ENCODE measurements at regions not wholly inside any gene's neighbourhood (a gene's known extent, or its start where the extent isn't known, plus 50 kb on each side); places are given as distances from the start of the nearest gene placed in this dataset.

DNA sequence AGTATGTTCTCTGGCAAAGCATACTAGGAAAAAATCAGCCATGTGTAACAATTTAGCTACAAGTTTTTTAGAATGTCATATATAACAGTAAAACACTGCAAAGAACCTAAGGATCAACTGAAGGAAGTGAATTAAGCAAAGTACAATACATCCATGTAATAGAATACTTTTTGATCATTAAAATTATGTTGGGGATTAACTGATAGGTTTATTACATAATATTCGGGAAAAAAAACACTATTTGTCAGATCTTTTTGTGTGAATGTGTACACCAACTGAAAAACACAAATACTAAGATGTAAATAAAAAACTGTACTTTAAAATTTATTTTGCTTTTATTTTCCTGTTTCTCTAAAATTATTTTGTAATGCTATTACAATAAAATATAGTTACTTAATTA lies 185.5 kb upstream of the DYNLRB2 start:
- DNase-seq, result no peak

DNA sequence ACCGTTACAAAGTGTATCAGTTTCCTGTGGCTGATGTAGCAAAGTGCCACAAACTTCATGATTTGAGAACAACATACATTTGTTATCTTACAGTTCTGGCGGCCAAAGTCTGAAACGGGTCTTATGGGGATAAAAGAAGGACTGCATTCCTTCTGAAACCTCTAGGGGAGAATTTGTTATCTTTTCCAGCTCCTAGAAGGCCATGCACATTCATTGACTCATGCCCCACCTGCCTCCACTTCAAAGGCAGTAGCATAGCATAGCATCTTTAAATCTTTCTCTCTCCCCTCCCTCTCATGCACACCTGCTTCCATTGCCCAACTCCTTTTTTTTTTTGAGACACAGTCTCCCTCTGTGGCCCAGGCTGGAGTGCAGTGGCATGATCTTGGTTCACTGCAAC lies 190.7 kb upstream of the DYNLRB2 start:
- DNase-seq, result no peak

DNA sequence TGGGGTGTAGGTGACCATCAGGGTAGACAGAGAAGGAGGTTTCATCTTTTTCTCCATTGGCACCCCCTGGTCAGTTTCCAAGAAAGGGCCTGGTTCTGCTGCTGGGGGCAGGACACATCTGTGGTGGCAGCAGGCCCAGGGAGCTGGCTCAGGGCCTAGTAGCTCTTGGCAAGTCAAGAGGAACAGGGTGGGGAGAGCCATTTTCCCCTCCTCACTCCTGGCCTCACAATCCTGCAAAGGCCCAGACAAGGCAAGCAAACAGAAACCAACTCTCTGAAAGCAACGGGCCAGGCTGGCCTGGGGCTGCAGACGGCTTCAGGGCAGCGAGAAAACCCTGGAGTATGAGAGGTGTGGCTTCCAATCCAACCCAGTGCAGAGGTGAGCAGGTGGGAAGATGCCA lies 192.9 kb upstream of the DYNLRB2 start:
- no peak for DNase-seq

DNA sequence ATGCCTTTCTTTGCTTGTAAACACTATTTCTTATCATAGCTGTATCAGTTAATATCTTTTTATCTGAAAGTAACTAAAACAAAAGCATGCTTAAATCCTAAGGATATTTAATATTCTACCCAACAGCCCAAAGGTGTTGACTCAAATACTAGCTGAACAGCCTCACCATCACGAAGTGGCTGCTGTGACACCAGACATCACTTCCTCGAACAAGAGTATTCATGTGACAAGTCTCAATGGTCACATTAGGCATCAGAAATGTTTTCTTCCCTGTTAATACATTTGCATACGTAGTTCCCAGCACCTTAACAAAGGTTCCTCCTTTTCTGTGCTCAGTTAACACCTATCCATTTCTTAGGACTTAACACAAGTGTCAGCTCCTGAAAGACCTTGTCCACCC lies 193.8 kb upstream of the DYNLRB2 start:
- DNase-seq, result no peak

DNA sequence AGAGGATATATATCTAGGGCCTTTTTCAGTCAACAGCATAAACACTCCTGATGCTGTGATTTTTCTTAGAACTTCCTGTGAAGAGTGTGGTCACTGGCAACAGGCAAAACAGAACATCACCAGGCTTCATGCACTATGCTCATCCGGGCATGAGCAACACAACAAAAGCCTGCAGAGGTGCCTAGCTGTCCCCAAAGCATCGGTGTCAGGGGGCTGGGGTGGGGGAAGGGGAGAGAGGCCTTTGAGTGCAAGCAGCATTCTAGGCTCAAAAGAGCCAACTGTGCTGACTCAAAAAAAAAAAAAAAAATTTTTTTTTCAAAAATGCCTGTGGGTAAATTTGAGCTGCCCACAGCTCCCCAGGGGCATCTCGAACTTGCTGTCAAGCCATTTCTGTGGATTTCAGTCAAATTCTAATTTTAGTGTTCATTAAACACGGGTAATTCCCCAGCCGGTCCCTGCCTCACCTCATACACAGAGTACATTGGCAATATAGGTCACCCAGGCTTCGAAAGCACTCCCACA lies 194.6 kb upstream of the DYNLRB2 start:
- DNase-seq, result no peak

DNA sequence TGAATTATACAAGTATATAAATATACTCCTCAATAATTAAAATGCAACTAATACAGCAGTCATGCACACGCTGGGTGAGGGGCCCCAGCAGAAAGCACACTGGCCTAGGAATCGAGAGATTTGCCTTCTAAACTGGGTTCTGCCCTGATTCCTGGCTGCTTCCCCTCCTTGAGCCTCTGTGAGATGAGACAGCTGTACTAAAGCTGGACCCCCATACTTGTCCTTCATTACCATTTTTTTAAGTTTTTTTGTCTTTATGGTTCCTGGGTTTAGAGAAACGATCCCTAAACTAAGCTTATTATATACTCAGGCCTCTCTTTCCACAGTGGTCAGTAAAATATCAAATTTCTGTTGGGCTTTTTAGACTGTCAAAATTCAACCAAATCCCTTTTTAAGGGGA lies 195.1 kb upstream of the DYNLRB2 start:
- no peak for DNase-seq

DNA sequence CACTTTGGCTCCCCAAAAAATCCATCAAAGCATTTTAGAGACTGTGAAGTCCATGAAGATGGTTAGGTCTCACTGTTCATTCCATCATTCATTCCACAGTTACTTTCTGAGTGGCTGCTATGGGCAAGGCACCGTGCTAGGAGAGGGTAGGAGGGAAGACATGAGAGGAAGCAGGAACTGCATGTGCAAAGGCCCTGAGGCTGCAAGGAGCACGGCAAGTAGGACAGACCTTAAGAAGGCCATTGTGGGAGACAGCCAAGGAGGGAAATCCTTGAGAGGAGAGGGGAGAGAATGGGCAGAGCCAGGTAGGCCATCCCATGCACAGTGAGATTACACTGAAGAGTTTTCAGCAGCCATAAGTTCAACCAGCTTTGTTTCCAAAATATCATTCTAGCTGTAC lies 196.2 kb upstream of the DYNLRB2 start:
- DNase-seq, result no peak

DNA sequence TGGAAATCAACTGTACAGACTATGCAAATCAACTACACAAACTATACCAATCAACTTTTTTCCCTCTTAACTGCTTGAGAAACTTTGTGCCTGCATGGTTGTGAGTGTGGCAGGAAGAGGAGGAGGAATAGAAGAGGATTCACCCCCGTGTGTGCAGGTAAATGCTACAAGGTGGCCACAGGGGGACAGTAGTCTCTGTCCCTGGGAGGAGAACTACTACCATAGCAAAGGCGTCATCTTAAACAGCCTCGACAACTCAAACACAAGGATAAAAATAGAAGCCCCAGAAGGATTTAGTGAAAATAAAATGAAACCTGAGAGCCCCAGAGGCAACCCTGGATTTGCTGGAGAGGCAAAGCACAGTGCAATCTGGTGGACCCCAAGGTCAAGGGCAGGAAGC lies 199.5 kb upstream of the DYNLRB2 start:
- DNase-seq, result no peak

DNA sequence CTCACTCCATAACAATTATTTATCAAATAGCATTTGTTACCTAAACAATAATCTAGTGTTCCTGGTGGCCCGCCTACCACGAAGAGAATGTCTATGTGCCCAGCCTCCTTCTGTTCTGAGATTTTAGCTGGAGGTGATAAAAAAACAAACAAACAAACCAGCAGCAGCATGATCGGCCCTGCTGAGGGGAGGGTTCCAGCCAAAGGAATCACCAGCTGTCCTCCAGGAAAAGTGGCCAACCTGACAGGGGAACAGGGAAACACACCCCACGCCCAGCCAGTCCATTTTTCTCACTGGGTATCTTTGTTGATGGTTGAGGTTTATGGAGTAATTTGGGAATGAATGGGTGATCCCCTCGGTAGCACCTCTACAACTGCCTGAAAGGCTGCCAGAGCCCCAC lies 203.0 kb upstream of the DYNLRB2 start:
- no peak for DNase-seq

DNA sequence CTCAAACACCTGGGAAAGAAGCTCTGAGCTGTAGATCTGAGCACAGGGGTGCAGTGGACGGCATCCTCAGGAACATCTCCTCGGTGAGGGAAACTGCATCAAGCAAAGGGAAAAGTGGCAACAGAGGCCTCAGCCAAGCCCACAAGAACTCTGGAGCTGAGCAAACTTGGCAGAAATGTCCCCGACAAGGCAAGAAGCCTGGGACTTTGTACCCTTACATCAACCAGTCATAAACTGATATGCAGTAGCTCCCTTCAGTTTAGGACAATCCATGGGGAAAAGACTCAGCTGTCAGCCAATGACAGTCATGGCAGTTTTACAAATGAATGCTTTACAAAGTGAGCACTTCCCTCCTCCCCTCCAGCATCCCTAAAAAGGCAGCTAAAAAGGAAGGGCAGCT lies 210.0 kb upstream of the DYNLRB2 start:
- DNase-seq, result no peak

DNA sequence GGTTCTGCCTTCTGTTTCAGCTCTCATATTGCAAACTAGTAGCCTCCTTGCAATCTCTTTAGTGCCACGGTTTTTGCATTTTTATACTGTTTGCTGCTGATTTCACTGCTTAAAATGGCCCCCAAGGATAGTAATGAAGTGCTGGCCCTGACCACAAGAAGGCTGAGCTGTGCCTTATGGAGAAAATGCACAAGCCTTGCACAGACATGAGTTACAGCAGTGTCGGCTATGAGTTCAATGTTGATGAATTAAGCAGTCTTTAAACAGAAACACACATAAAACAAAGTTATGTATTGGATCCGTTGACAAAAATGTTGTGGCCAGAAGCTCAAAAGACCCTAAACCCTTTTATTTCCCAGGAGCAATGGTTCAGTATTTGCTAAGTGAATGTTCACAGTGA lies 210.6 kb upstream of the DYNLRB2 start:
- no peak for DNase-seq

DNA sequence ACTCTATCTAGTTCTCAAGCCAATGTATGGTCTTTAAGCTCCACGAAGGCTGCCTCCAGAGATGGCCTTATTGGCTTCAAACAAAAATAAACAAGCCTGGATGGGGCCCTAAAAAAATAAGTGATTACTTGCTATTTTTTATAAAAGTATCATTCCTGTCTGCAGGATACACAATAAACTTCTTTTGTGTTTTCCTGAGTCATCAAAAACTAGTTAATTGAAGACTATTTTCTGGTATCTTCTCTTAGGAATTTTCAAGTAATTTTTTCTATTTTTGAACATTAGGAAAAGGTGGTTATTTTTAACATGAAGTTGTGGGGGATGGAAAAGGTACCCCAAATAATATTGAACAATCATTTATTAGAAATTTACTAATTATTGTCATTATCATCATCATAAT lies 213.1 kb upstream of the DYNLRB2 start:
- DNase-seq, result no peak

DNA sequence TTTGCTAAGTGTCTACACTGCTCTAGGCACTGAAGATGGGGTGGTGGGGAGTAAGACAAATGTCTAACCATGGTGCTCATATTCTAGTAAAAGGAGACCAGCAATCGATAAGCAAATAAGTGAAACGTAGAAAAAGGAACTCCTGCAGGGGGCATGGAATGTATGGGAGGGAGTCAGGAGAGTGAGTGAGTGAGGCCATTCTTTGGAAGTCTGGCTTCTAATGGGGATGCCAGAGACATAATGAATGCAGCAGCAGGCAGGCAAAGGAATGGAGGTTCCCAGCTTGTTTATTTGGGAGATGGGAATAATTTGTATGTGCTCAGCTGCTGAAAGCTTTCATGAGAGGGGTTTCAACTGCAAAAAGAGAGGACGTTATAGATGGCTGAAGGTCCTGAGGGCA lies 216.4 kb upstream of the DYNLRB2 start:
- no peak for DNase-seq

DNA sequence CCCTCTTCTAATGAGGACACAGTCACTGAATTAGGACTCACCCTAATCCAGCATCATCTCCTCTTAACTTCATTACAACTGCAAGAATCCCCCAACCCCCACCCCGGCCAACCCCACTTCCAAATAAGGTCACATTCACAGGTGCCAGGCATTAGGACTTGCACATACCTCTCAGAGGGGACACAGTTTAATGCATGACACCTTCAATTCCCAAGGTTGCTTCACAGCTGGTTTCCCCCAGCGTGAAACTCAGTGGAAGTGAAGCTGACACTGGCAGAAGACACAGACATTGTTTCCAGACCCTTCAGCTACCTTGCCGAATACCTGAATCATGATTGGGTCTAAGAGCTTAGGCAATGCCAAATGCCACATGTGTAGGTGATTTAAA lies 217.0 kb upstream of the DYNLRB2 start:
- no peak for DNase-seq

DNA sequence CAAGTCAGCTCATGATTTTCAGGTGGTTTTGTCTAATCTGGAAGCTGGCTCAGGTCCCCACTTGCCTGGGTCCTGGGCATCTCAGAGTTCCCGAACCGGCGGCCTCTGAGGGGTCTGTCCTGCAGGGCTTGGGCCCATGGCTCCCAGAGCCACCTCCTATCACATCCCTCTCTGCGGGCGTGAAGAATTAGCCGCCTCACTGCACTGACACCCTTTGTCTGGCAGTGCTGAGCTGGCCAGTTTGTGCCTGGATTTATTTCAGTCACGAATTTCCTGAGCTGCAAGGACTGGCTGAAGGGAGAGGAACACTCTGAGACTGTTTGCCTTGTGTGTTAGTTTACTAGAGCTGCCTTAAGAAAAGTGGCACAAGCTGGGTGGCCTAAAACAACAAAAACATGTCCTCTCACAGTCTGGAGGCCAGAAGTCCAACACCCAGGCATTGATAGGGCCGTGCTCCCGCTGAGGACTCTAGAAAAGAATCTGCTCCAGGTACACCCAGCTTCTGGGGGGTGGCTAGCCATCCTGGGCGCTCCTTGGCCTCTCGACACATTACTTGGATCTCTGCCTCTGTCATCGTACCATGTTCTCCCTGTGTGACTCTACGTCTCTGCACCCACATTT lies 217.5 kb upstream of the DYNLRB2 start:
- no peak for DNase-seq

DNA sequence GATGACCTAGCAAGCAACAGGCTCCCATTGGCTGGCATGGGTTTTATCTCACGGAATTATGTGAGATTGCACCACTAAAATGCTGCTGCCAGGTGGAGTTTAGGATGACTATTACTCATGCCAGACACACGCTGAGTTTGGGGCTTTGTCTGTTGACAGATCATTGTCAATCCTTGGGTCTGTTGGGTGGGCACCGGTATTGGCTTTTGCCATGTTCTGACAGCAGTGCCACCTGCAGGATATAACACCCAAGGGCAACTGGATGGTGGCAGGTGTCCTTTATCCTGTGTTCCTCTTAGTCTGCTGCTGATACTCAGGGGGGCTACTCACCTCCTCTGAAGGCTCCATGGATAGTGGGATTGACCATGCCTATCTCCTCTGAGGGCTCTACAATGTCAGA lies 221.6 kb upstream of the DYNLRB2 start:
- DNase-seq, result no peak

DNA sequence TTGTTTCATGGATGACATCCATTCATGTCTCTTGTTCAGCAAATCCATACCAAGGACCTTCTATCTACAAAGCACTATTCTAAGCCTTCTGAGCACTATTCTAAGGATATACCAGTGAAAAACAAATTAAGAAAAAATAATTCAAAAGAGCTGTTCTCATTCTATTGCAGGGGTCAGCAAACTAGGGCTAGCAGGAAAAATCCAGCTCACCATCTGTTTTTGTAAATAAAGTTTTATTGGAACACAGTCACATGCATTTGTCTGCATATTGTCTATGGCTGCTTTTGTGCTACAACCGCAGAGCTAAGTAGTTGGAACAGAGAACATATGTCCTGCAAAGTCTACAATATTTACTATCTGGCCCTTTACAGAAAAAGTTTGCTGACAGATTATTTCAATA lies 222.7 kb upstream of the DYNLRB2 start:
- DNase-seq, result no peak

DNA sequence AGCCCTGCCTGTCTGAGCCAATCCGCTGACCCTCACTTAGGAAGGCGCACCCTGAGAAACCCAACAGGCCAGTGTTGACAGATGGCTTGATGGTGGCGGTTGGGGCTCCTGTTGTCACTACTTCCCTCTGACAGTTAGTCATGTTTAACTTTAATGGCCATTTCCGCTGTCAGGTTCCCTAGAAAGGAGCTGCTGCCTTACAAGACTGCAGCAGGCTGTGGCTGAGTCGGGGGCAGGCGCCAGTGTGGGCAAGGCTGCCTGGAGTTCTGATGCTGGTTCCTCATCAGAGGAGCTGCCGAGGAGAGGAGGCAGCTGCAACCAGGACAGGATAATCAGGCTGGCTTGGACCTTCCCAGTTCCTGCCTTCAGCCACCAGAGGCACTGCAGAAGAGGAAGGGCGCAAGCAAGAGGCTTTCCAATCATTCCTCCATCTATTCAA lies 223.2 kb upstream of the DYNLRB2 start:
- DNase-seq, result peak; percentile 32

DNA sequence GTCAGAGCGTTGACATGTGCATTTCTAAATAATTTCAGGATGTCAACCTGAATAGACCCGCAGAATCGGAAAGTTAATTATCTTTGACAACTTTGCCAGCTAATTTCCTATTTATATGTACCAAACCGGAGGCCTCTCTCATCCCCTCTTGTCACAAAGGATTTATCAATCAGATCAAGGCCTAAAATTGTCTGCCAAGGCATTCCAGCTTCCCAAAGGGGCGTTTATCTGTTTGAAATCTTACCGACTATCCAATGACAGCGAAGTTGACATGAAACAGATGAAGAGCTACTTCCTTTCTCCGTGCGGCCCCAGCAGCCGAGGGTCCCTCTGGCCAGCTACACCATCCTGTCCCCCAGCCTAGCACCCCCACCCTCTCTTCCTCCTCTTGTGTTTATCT lies 223.7 kb upstream of the DYNLRB2 start:
- DNase-seq, result no peak

DNA sequence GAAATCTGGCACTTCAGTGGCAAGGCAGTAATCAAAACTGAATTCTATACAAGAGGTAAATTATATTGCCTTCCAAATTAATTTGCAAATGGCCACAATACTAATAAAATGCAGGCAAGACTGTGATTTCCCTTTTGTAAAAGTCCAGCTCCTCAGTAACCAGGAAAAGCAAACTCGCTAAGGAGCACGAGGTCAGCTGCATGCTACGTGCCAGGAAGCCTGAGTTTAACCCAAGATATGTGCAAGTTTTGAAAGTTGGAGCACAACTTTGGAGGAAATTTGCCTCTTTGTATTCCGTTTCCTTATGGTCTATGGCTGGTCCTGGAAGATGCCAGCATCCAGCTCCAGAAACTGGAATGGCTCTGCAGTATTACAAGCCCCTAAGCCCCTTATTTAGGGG lies 226.8 kb upstream of the DYNLRB2 start:
- DNase-seq, result no peak

DNA sequence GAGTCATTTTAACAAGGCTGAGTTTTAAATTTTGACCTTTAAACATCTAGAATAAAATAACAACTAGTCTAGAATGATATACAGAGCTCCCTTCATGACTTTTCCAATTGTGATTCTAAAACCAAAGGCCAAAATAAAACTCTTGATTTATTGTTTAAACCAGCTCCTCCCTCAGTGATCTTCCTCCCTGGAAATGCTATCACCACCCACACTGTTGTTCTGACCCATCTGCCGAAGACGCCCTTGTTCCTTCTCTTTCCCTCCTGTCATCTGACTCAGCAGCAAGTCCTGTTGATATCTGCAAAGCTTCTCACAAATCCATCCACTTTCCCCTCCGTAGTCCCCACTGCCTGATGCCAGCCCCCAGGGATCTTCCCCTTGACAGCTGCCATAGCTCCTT lies 231.6 kb upstream of the DYNLRB2 start:
- no peak for DNase-seq

DNA sequence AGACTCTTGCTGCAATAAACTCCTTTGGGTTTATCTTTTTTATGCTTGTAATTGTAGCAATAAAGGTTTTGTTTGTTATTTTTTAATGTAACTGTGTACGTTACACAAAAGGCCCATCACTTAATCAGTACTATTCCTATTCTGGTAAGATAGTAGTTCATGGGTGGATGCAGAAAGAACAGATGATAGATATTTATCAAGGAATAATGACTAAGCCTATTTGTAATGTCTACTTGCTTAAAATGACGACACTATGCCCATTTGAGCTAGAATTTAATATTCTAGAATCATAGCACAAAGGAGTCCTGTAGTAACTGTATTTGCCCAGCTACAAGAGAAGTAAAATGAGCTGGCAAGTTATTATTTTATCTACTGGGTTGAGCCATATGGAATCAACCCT lies 235.4 kb upstream of the DYNLRB2 start:
- DNase-seq, result no peak

DNA sequence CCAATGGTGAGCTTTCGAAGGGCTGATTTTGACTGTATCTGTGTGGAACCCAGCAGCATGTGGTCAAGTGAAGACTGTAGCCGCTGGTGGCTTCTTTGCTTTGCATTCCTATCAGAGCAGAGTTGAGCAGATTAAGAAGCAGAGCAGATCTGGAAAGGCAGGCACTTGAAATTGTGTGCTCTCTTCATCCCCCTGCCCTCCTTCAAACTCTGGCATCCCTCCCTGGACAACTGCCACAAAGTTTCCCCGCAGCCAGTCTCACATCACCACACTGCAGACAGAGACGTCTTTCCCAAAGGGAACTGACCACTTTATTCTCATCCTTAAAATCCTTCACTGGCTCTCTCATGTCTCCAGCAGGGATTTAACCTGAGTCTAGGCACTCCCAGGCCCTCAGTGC lies 237.1 kb upstream of the DYNLRB2 start:
- DNase-seq, result no peak

DNA sequence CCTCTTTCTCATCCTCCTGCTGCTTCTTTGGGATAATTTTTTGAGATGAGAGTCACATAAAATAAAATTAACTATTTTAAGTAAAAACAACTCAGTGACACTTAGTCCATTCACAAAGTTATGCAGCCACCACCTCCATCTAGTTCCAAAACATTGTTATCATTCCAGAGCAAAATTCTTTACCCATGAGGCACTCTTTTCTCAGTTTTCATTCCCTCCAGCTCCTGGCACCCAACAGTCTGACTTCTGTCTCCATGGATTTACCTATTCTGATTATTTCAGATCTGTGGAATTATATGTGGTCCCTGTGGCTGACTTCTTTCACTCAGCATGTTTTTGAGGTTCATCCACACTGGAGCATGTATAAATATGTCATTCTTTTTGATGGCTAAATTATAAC lies 239.9 kb upstream of the DYNLRB2 start:
- no peak for DNase-seq

DNA sequence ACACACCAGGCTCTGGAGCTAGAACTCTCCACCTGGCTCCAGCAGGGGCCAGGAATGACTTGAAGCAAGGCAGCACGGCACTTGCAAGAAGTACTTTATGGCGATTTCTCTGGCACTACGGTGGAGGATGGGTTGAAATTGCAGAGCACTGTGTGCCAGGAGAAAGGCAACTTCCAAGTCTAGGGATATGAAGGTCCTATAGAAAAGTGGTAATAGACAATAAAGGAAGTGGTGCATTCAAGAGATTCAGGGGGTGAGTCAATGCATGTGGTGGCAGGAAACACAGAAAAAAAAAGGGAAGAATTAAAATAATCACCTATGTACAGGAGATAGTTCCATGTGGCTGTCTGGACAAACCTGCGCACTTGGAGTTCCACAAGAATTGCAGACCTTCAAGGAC lies 240.3 kb upstream of the DYNLRB2 start:
- DNase-seq, result no peak

DNA sequence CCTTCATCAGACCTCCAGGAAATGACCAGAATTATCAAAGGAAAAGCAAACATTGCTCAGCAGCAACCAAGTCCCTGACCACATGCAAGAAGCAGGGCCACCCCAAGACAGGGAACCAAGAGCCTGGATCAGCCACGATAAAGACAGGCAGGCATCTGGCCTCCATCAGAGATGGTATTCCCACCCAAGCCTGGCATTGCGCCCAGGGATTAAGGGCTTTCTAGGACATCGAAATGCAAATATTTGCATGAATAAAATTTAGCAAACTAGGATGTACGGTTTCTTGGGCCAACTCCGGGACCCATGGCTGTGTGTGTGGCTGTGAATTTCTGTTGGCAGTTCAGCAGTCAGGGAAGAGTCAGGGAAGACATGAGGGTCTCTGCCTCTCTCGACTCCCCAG lies 241.4 kb upstream of the DYNLRB2 start:
- no peak for DNase-seq
